ENCODE measurements at regions not wholly inside any gene's neighbourhood (a gene's known extent, or its start where the extent isn't known, plus 50 kb on each side); places are given as distances from the start of the nearest gene placed in this dataset.

GRCh38 chr2:11018651-11019185 lies 107.0 kb downstream of the KCNF1 start:
- DNase-seq = no peak

GRCh38 chr2:11019614-11020013 lies 107.9 kb downstream of the KCNF1 start:
- DNase-seq = no peak

GRCh38 chr2:11022064-11022463 lies 110.3 kb downstream of the KCNF1 start:
- DNase-seq = no peak

GRCh38 chr2:11022591-11023273 lies 111.0 kb downstream of the KCNF1 start:
- DNase-seq = no peak

GRCh38 chr2:11023326-11024258 lies 111.9 kb downstream of the KCNF1 start:
- no peak for DNase-seq

- DNase-seq = no peak
Measured at GRCh38 chr2:11024259-11024645, 112.5 kb downstream of the KCNF1 start.

- no peak for DNase-seq
Measured at GRCh38 chr2:11024687-11025086, 113.0 kb downstream of the KCNF1 start.

- DNase-seq = no peak
Measured at GRCh38 chr2:11026286-11026921, 114.7 kb downstream of the KCNF1 start.

GRCh38 chr2:11027195-11027594 lies 115.5 kb downstream of the KCNF1 start:
- no peak for DNase-seq

- DNase-seq = no peak
Measured at GRCh38 chr2:11028407-11028916, 116.7 kb downstream of the KCNF1 start.

GRCh38 chr2:11029136-11029535 lies 117.4 kb downstream of the KCNF1 start:
- no peak for DNase-seq

- no peak for DNase-seq
Measured at GRCh38 chr2:11030036-11030435, 118.3 kb downstream of the KCNF1 start.

- DNase-seq = no peak
Measured at GRCh38 chr2:11030909-11031308, 119.2 kb downstream of the KCNF1 start.

- DNase-seq = no peak
Measured at GRCh38 chr2:11031876-11032275, 120.1 kb downstream of the KCNF1 start.

- DNase-seq = no peak
Measured at GRCh38 chr2:11032396-11032795, 120.7 kb downstream of the KCNF1 start.

GRCh38 chr2:11033114-11033513 lies 121.4 kb downstream of the KCNF1 start:
- no peak for DNase-seq

GRCh38 chr2:11038641-11039040 lies 116.6 kb upstream of the SLC66A3 start:
- no peak for DNase-seq

GRCh38 chr2:11040992-11041391 lies 114.3 kb upstream of the SLC66A3 start:
- DNase-seq = no peak

- no peak for DNase-seq
Measured at GRCh38 chr2:11042841-11043240, 112.4 kb upstream of the SLC66A3 start.

- DNase-seq = no peak
Measured at GRCh38 chr2:11043245-11043644, 112.0 kb upstream of the SLC66A3 start.

- DNase-seq = no peak
Measured at GRCh38 chr2:11044201-11044600, 111.1 kb upstream of the SLC66A3 start.

- no peak for DNase-seq
Measured at GRCh38 chr2:11045294-11045693, 110.0 kb upstream of the SLC66A3 start.

GRCh38 chr2:11048335-11049008 lies 106.8 kb upstream of the SLC66A3 start:
- DNase-seq = no peak

Data from activated naive CD4-positive, alpha-beta T cell treated with Interleukin-2 at 50 U/mL for 16 hours (primary cell).